Esophagus squamous epithelium (tissue), 4 donors: ENCODE measurements at regions not wholly inside any gene's neighbourhood (a gene's known extent, or its start where the extent isn't known, plus 50 kb on each side); places are given as distances from the start of the nearest gene placed in this dataset.

ENCODE experiments used
- CTCF ChIP-seq, 6 experiments: fragments of 450-650 bp in 4 of 6; fragments of 200-600 bp in 2 of 6; sonication (generic) in 2 of 6; IDR thresholded peaks; one replicate each; pipeline ENCODE4 v1.5.1; 2016 to 2019; ENCODE audit warnings: antibody characterized with exemption in 6 of 6, mild to moderate bottlenecking in 4 of 6, moderate library complexity in 4 of 6
- POLR2A ChIP-seq, 4 donors: fragments of 450-650 bp; IDR thresholded peaks; one replicate each; pipeline ENCODE4 v1.6.1; 2017; ENCODE audit warnings: antibody characterized with exemption in 4 of 4, mild to moderate bottlenecking in 4 of 4, moderate library complexity in 3 of 4

DNA sequence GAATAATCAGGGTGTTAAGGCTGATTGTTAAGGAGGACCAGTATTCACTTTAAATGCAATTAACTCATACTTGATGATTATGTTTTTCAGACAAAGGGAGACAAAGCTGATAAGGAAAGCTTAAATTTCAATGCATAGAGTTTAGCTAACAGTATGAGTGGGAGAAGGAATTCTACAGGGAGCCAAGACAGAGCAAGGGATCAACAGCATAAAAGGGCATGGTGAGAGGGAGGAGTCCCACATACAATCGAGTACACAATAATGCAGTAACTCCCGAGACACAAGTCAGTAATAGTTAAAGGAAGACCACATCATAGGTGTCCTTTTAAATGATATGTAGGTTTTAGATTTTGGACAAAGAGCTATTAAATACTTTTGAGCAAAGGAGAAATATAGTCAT, 191.7 kb upstream of the PTPRD start:
- TF ChIP-seq CTCF (IDR thresholded peaks at IDR 0.05) (no peak), POLR2A (IDR thresholded peaks at IDR 0.05) (no peak)
